H1 (cell line): ENCODE measurements at regions not wholly inside any gene's neighbourhood (a gene's known extent, or its start where the extent isn't known, plus 50 kb on each side); places are given as distances from the start of the nearest gene placed in this dataset.

Experiments
- EGR1 ChIP-seq: IDR thresholded peaks from 2 replicates; pipeline ENCODE4 v1.6.1; 2011; ENCODE audit warnings: low read depth, low read length, borderline replicate concordance
- GABPA ChIP-seq: IDR thresholded peaks from 2 replicates; pipeline ENCODE4 v1.6.1; 2011; ENCODE audit warnings: mild to moderate bottlenecking, low read length, moderate library complexity, borderline replicate concordance; ENCODE audit not compliant: insufficient read depth
- JUN ChIP-seq: IDR thresholded peaks from 2 replicates; pipeline ENCODE4 v1.6.1; 2011; ENCODE audit warnings: low read depth, mild to moderate bottlenecking, improper control_type of control experiment, low read length
- KDM5A ChIP-seq: fragments of 200-600 bp; IDR thresholded peaks from 2 replicates; pipeline ENCODE4 v1.7.1; 2012; ENCODE audit warnings: mild to moderate bottlenecking, low read length, inconsistent platforms, mixed read lengths
- POLR2A ChIP-seq, 2 experiments: IDR thresholded peaks; 1 replicate in 1 of 2; 2 replicates in 1 of 2; pipeline ENCODE4 v1.6.1; 2011; ENCODE audit warnings: low read depth in 2 of 2, low read length in 2 of 2, mild to moderate bottlenecking in 2 of 2; ENCODE audit errors: control extremely low read depth in 1 of 2
- POU5F1 ChIP-seq: IDR thresholded peaks from 2 replicates; pipeline ENCODE4 v1.6.1; 2011; ENCODE audit warnings: low read depth, mild to moderate bottlenecking, low read length, moderate library complexity
- RNF2 ChIP-seq: fragments of 200-900, 300-1000 bp; sonication (generic); IDR thresholded peaks from 2 replicates; pipeline ENCODE4 v1.7.1; 2016; ENCODE audit warnings: borderline replicate concordance, low read depth, mild to moderate bottlenecking, antibody characterized with exemption, low read length; ENCODE audit not compliant: poor library complexity, severe bottlenecking; ENCODE audit errors: missing control alignments
- SIRT6 ChIP-seq: IDR thresholded peaks from one replicate; pipeline ENCODE4 v1.7.1; 2012; ENCODE audit warnings: low read length, inconsistent platforms
- SP4 ChIP-seq: IDR thresholded peaks from 2 replicates; pipeline ENCODE4 v1.6.1; 2012; ENCODE audit warnings: low read length, inconsistent platforms

GRCh38 chr18:61643884-61644647, 248.7 kb downstream of the RNF152 start (continued):
- TF ChIP-seq GABPA (no peak), EGR1 (no peak), JUN (no peak), SP4 (no peak), POU5F1 (no peak), POLR2A (IDR thresholded peaks at IDR 0.05; ENCODE audit: control extremely low read depth in 1 of 2, low read depth in 2 of 2, low read length in 2 of 2) (no peak), RNF2 (no peak), SIRT6 (no peak), KDM5A (no peak)
